Stomach smooth muscle (tissue), 2 donors: ENCODE measurements at regions not wholly inside any gene's neighbourhood (a gene's known extent, or its start where the extent isn't known, plus 50 kb on each side); places are given as distances from the start of the nearest gene placed in this dataset.
"Not testable (repeated sequence)": the region's sequence is repeated elsewhere in the genome, so short reads cannot be mapped to it uniquely, and the experiment has no call there.

Source experiments
- H3K27ac ChIP-seq: one replicate; pipeline ENCODE4 v1.7.0; 2013; ENCODE audit warnings: mild to moderate bottlenecking, low read length, inconsistent platforms
- H3K27me3 ChIP-seq, 2 donors: one replicate each; pipeline ENCODE4 v1.7.0; 2013; ENCODE audit warnings: low read length in 2 of 2; ENCODE audit not compliant: insufficient read depth in 2 of 2, control insufficient read depth in 1 of 2
- H3K36me3 ChIP-seq, 2 donors: one replicate each; pipeline ENCODE4 v1.7.0; 2013; ENCODE audit warnings: low read length in 2 of 2; ENCODE audit not compliant: control insufficient read depth in 2 of 2, insufficient read depth in 2 of 2
- H3K4me1 ChIP-seq: one replicate; pipeline ENCODE4 v1.7.0; 2013; ENCODE audit warnings: low read length; ENCODE audit not compliant: control insufficient read depth, insufficient read depth
- H3K4me3 ChIP-seq, 2 donors: one replicate each; pipeline ENCODE4 v1.7.0; 2013; ENCODE audit warnings: low read length in 2 of 2
- H3K9ac ChIP-seq, 2 donors: one replicate each; pipeline ENCODE4 v1.7.0; 2013; ENCODE audit warnings: low read length in 2 of 2, mild to moderate bottlenecking in 1 of 2
- H3K9me3 ChIP-seq, 2 donors: one replicate each; pipeline ENCODE4 v1.7.0; 2013; ENCODE audit warnings: low read length in 2 of 2; ENCODE audit not compliant: control insufficient read depth in 2 of 2
- donor health status: healthy.
- donor health status: Pancreatic carcinoma.

DNA sequence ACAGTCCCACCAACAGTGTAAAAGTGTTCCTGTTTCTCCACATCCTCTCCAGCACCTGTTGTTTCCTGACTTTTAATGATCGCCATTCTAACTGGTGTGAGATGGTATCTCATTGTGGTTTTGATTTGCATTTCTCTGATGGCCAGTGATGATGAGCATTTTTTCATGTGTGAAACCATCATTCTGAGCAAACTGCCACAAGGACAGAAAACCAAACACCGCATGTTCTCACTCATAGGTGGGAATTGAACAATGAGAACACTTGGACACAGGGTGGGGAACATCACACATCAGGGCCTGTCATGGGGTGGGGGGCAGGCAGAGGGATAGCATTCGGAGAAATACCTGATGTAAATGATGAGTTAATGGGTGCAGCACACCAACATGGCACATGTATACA, 240.8 kb downstream of the FAT3 start:
- not testable (repeated sequence) for H3K27ac ChIP-seq, H3K4me1 ChIP-seq, H3K27me3 ChIP-seq, H3K9me3 ChIP-seq, H3K36me3 ChIP-seq, H3K9ac ChIP-seq, H3K4me3 ChIP-seq

- Histone ChIP-seq H3K27me3 (no peaks in the 10 kb centered on the region), H3K4me3 (no peak overlapping the region), H3K27ac (no peak overlapping the region), H3K4me1 (no peaks in the 10 kb centered on the region), H3K36me3 (no peaks in the 10 kb centered on the region), H3K9ac (no peak overlapping the region), H3K9me3 (no peaks in the 10 kb centered on the region)
Observed at GRCh38 chr11:92473736-92474135, 249.1 kb downstream of the FAT3 start.

GRCh38 chr11:92475316-92475715, 250.7 kb downstream of the FAT3 start:
- H3K4me3 ChIP-seq, result no peak overlapping the region
- no peaks in the 10 kb centered on the region for H3K4me1 ChIP-seq
- no peaks in the 10 kb centered on the region for H3K27me3 ChIP-seq
- no peak overlapping the region for H3K27ac ChIP-seq
- H3K9me3 ChIP-seq, result no peaks in the 10 kb centered on the region
- no peak overlapping the region for H3K9ac ChIP-seq
- no peaks in the 10 kb centered on the region for H3K36me3 ChIP-seq

- Histone ChIP-seq H3K4me1 (no peaks in the 10 kb centered on the region), H3K9ac (no peak overlapping the region), H3K27ac (no peak overlapping the region), H3K4me3 (no peak overlapping the region), H3K9me3 (no peaks in the 10 kb centered on the region), H3K27me3 (no peaks in the 10 kb centered on the region), H3K36me3 (no peaks in the 10 kb centered on the region)
Observed at GRCh38 chr11:92475819-92476218, 251.2 kb downstream of the FAT3 start.

GRCh38 chr11:92477686-92478085, 253.1 kb downstream of the FAT3 start:
- Histone ChIP-seq H3K4me1 (no peaks in the 10 kb centered on the region), H3K36me3 (no peaks in the 10 kb centered on the region), H3K9me3 (no peaks in the 10 kb centered on the region), H3K4me3 (no peak overlapping the region), H3K27me3 (no peaks in the 10 kb centered on the region), H3K27ac (no peak overlapping the region), H3K9ac (no peak overlapping the region)

DNA sequence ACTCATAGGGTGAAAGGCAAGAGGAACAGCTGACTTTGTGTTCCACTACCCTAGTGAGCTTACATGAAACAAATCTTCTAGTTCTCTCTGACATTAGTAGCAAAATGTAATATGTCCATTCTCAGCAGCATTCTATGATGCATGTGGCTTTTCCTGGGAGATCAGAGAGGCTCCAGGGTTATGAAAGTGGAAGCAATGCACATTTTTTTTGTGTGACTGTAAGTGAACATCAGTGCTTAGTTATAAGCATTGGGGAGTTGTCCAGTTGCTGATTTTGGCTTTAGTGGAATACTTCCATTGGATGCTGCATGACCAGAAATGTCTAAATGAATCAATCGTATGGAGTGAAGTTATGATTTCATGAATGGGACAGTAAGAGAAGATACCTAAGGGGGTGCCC, 255.9 kb downstream of the FAT3 start:
- no peaks in the 10 kb centered on the region for H3K36me3 ChIP-seq
- no peaks in the 10 kb centered on the region for H3K9me3 ChIP-seq
- no peak overlapping the region for H3K27ac ChIP-seq
- no peak overlapping the region for H3K4me3 ChIP-seq
- no peaks in the 10 kb centered on the region for H3K4me1 ChIP-seq
- no peaks in the 10 kb centered on the region for H3K27me3 ChIP-seq
- H3K9ac ChIP-seq, result no peak overlapping the region

- Histone ChIP-seq H3K9me3 (no peaks in the 10 kb centered on the region), H3K36me3 (no peaks in the 10 kb centered on the region), H3K27ac (no peak overlapping the region), H3K4me1 (no peaks in the 10 kb centered on the region), H3K9ac (no peak overlapping the region), H3K4me3 (no peak overlapping the region), H3K27me3 (no peaks in the 10 kb centered on the region)
Observed at GRCh38 chr11:92482492-92483060, 258.0 kb downstream of the FAT3 start.

DNA sequence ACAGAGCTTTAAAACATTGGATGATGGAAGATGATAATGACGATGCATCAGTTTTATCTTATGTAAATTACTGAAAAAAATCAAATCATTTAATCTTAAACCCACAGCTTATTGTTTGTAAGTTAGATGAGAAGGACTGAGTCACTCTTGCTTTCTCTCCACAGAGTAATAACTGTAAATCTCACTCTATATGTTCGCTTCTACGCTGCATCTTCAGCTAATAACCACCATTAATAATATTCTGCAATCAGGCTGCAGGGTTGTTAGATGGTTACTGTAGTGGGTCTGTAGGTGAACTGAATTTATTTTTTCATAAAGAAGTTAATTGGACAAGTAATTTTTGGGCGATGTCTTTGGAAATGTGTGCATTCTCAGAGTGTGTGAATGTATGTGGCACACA, 260.0 kb downstream of the FAT3 start:
- no peak overlapping the region for H3K27ac ChIP-seq
- H3K9ac ChIP-seq, result no peak overlapping the region
- no peaks in the 10 kb centered on the region for H3K4me1 ChIP-seq
- no peaks in the 10 kb centered on the region for H3K36me3 ChIP-seq
- no peaks in the 10 kb centered on the region for H3K27me3 ChIP-seq
- no peaks in the 10 kb centered on the region for H3K9me3 ChIP-seq
- H3K4me3 ChIP-seq, result no peak overlapping the region

- Histone ChIP-seq H3K27ac (no peak overlapping the region), H3K27me3 (no peaks in the 10 kb centered on the region), H3K36me3 (no peaks in the 10 kb centered on the region), H3K4me3 (no peak overlapping the region), H3K9me3 (no peaks in the 10 kb centered on the region), H3K9ac (no peak overlapping the region), H3K4me1 (no peaks in the 10 kb centered on the region)
Observed at GRCh38 chr11:92489826-92490399, 265.3 kb downstream of the FAT3 start.

DNA sequence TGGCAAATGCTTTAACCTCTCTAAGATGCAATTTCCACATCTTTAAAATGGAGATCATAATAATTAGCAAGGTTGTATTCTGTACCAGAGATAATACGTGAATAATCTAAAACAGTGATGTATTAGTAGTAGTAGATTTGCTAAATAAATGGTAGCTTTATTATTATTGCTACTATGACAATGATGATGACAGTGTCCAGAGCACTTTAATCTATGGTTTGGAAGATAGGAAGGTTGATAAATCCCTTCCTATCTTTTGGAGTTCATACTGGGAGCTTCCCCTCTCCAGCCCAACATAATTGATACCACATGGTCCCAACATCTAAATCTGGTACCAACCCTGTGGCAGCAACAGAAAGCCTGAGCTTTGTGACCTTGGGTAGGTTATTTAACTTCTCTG, 267.8 kb downstream of the FAT3 start:
- no peak overlapping the region for H3K4me3 ChIP-seq
- no peaks in the 10 kb centered on the region for H3K4me1 ChIP-seq
- no peaks in the 10 kb centered on the region for H3K36me3 ChIP-seq
- no peak overlapping the region for H3K27ac ChIP-seq
- H3K27me3 ChIP-seq, result no peaks in the 10 kb centered on the region
- no peak overlapping the region for H3K9ac ChIP-seq
- H3K9me3 ChIP-seq, result no peaks in the 10 kb centered on the region

GRCh38 chr11:92495107-92495793, 270.6 kb downstream of the FAT3 start:
- Histone ChIP-seq H3K36me3 (no peaks in the 10 kb centered on the region), H3K9me3 (no peaks in the 10 kb centered on the region), H3K9ac (no peak overlapping the region), H3K4me1 (no peaks in the 10 kb centered on the region), H3K27me3 (no peaks in the 10 kb centered on the region), H3K4me3 (no peak overlapping the region), H3K27ac (no peak overlapping the region)
